PFSK-1 (cell line): ENCODE measurements at regions not wholly inside any gene's neighbourhood (a gene's known extent, or its start where the extent isn't known, plus 50 kb on each side); places are given as distances from the start of the nearest gene placed in this dataset.

Experiments used
- FOXP2 ChIP-seq: optimal IDR thresholded peaks from 2 replicates; pipeline ENCODE3; 2011; ENCODE audit warnings: borderline replicate concordance, control low read depth, inconsistent platforms; ENCODE audit not compliant: insufficient read depth; ENCODE audit errors: extremely low read length, extremely low read depth
- POLR2AphosphoS5 ChIP-seq: IDR thresholded peaks from 2 replicates; pipeline ENCODE4 v1.6.1; 2012; ENCODE audit warnings: low read depth, mild to moderate bottlenecking, control low read depth, low read length, moderate library complexity
- SIN3A ChIP-seq: IDR thresholded peaks from 2 replicates; pipeline ENCODE4 v1.6.1; 2012; ENCODE audit warnings: mild to moderate bottlenecking, low read length, moderate library complexity, borderline replicate concordance; ENCODE audit not compliant: insufficient read depth
- TAF1 ChIP-seq: IDR thresholded peaks from 2 replicates; pipeline ENCODE4 v1.6.1; 2012; ENCODE audit warnings: low read length, control low read depth, borderline replicate concordance; ENCODE audit not compliant: insufficient read depth
- TF ChIP-seq, protein P1 (sequence below), 2 experiments: IDR thresholded peaks; 2 replicates each; pipeline versions ENCODE4 v1.6.1 to v1.8.0; 2011 to 2012; ENCODE audit warnings: low read depth in 2 of 2, low read length in 2 of 2, control low read depth in 1 of 2, inconsistent platforms in 1 of 2, mild to moderate bottlenecking in 1 of 2, moderate library complexity in 1 of 2; ENCODE audit not compliant: insufficient read depth in 1 of 2

- no peak for TF ChIP-seq FOXP2
- no peak for TF ChIP-seq TAF1
- TF ChIP-seq, protein P1, sequence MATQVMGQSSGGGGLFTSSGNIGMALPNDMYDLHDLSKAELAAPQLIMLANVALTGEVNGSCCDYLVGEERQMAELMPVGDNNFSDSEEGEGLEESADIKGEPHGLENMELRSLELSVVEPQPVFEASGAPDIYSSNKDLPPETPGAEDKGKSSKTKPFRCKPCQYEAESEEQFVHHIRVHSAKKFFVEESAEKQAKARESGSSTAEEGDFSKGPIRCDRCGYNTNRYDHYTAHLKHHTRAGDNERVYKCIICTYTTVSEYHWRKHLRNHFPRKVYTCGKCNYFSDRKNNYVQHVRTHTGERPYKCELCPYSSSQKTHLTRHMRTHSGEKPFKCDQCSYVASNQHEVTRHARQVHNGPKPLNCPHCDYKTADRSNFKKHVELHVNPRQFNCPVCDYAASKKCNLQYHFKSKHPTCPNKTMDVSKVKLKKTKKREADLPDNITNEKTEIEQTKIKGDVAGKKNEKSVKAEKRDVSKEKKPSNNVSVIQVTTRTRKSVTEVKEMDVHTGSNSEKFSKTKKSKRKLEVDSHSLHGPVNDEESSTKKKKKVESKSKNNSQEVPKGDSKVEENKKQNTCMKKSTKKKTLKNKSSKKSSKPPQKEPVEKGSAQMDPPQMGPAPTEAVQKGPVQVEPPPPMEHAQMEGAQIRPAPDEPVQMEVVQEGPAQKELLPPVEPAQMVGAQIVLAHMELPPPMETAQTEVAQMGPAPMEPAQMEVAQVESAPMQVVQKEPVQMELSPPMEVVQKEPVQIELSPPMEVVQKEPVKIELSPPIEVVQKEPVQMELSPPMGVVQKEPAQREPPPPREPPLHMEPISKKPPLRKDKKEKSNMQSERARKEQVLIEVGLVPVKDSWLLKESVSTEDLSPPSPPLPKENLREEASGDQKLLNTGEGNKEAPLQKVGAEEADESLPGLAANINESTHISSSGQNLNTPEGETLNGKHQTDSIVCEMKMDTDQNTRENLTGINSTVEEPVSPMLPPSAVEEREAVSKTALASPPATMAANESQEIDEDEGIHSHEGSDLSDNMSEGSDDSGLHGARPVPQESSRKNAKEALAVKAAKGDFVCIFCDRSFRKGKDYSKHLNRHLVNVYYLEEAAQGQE (IDR thresholded peaks at IDR 0.05; ENCODE audit: insufficient read depth in 1 of 2, low read depth in 2 of 2, low read length in 2 of 2): no peak
- no peak for TF ChIP-seq SIN3A
- no peak for TF ChIP-seq POLR2AphosphoS5
These were observed 96.5 kb upstream of the HS6ST1 start for GRCh38 chr2:128414946-128415778.

DNA sequence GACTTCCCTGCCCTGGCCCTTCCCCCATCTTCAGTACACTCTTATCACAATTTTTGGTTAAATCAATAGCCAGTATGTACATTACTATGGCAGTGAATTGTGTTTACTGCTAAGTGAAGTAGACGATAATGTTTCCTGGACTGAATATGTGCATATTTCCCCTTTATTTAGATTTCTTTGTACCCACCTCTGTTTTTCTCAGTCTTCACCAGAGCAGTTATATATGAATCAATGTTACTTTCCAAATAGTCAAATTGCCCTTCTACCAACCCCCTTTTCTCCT lies 97.1 kb upstream of the HS6ST1 start:
- no peak for TF ChIP-seq SIN3A

DNA sequence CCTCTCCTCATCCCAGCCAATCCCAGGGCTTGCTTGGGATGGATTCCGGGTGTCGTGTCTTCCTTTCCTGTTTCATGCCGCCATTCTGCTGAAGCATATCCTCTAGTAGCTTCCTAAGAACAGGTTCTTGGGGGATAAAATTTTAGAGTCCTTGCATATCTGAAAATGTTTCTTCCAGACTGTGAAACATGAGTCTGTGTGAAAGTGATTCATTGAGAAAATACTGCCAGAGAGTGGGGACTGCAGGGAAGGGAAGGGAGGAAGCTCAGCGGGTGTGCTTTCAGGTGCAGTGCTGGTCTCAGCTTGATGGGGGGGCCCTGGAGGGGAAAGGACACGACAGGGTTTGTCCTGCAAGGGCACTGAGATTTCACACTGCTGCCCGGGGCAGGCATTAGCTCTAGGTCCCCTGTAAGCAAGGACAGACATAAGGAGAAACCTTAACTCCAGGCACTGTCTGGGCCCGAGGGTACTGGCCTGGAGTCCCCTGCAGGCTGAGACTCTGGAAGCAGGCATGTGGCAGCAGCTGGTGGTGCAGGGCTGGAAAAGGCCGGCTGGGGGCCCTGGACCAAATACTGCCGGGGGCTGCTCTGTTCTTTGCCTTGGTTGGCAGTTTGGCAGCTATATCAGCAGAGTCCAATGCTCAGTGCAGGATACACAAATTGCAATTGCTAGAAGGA lies 97.6 kb upstream of the HS6ST1 start:
- no peak for TF ChIP-seq TAF1
- no peak for TF ChIP-seq POLR2AphosphoS5
- TF ChIP-seq, protein P1 (IDR thresholded peaks at IDR 0.05; ENCODE audit: insufficient read depth in 1 of 2, low read depth in 2 of 2, low read length in 2 of 2): no peak
- TF ChIP-seq FOXP2: no peak
- TF ChIP-seq SIN3A: no peak

- TF ChIP-seq, protein P1 (IDR thresholded peaks at IDR 0.05; ENCODE audit: insufficient read depth in 1 of 2, low read depth in 2 of 2, low read length in 2 of 2): no peak
- no peak for TF ChIP-seq POLR2AphosphoS5
- no peak for TF ChIP-seq FOXP2
- TF ChIP-seq TAF1: no peak
- no peak for TF ChIP-seq SIN3A
These were observed 98.1 kb upstream of the HS6ST1 start for GRCh38 chr2:128416806-128417205.

DNA sequence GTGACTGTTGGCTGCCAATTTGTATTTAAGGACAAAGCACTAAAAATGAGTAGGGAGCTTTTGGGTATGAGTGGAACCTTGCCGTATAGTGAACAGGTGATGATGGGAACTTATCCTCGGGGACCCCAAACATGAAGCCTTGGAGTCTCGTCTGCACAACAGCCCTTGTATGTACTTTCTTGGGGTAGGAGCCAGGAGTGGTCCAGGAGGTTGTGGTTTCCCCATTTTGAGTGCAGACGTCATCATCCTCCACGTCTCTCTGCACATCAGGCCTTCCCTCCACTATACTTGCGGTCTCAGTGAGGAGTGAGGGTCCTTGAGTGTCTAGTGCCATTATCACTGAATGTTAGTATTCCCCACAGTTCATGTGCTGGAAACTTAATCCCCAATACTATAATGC lies 101.5 kb upstream of the HS6ST1 start:
- TF ChIP-seq, protein P1 (IDR thresholded peaks at IDR 0.05; ENCODE audit: insufficient read depth in 1 of 2, low read depth in 2 of 2, low read length in 2 of 2): no peak
- TF ChIP-seq SIN3A (no peak), POLR2AphosphoS5 (no peak), TAF1 (no peak), FOXP2 (no peak)
